Putamen (tissue), 1 donor: ENCODE measurements at regions not wholly inside any gene's neighbourhood (a gene's known extent, or its start where the extent isn't known, plus 50 kb on each side); places are given as distances from the start of the nearest gene placed in this dataset.

Experiments
- DNase-seq: peaks from one replicate; pipeline ENCODE4 v3.0.0-alpha.2; 2016; ENCODE audit warnings: low spot score

- DNase-seq = no peak
Measured at GRCh38 chr21:27192281-27192949, 225.5 kb upstream of the ADAMTS5 start.

GRCh38 chr21:27190601-27191000, 223.7 kb upstream of the ADAMTS5 start:
- no peak for DNase-seq

- DNase-seq = no peak
Measured at GRCh38 chr21:27189870-27190269, 223.0 kb upstream of the ADAMTS5 start.

- no peak for DNase-seq
Measured at GRCh38 chr21:27173053-27173452, 206.2 kb upstream of the ADAMTS5 start.

GRCh38 chr21:27171707-27172106, 204.8 kb upstream of the ADAMTS5 start:
- DNase-seq = no peak

- no peak for DNase-seq
Measured at GRCh38 chr21:27168084-27168483, 201.2 kb upstream of the ADAMTS5 start.

GRCh38 chr21:27164208-27165177, 197.6 kb upstream of the ADAMTS5 start:
- peak; percentile 64 for DNase-seq

- DNase-seq = no peak
Measured at GRCh38 chr21:27158967-27159366, 192.1 kb upstream of the ADAMTS5 start.

GRCh38 chr21:27157097-27157496, 190.2 kb upstream of the ADAMTS5 start:
- DNase-seq = no peak

- DNase-seq = no peak
Measured at GRCh38 chr21:27156666-27157065, 189.8 kb upstream of the ADAMTS5 start.

GRCh38 chr21:27155130-27155500, 188.2 kb upstream of the ADAMTS5 start:
- no peak for DNase-seq

GRCh38 chr21:27154451-27155129, 187.7 kb upstream of the ADAMTS5 start:
- DNase-seq = no peak

- no peak for DNase-seq
Measured at GRCh38 chr21:27152996-27153395, 186.1 kb upstream of the ADAMTS5 start.

- no peak for DNase-seq
Measured at GRCh38 chr21:27149034-27149433, 182.1 kb upstream of the ADAMTS5 start.

GRCh38 chr21:27146268-27146667, 179.4 kb upstream of the ADAMTS5 start:
- no peak for DNase-seq

- DNase-seq = no peak
Measured at GRCh38 chr21:27145134-27145798, 178.4 kb upstream of the ADAMTS5 start.

GRCh38 chr21:27143476-27143875, 176.6 kb upstream of the ADAMTS5 start:
- DNase-seq = no peak

GRCh38 chr21:27139526-27139925, 172.6 kb upstream of the ADAMTS5 start:
- DNase-seq = no peak

GRCh38 chr21:27134516-27134915, 167.6 kb upstream of the ADAMTS5 start:
- no peak for DNase-seq

- DNase-seq = no peak
Measured at GRCh38 chr21:27132266-27132665, 165.4 kb upstream of the ADAMTS5 start.

GRCh38 chr21:27130154-27130553, 163.3 kb upstream of the ADAMTS5 start:
- DNase-seq = no peak

GRCh38 chr21:27129694-27130093, 162.8 kb upstream of the ADAMTS5 start:
- no peak for DNase-seq
